HEK293T (cell line): ENCODE measurements at regions not wholly inside any gene's neighbourhood (a gene's known extent, or its start where the extent isn't known, plus 50 kb on each side); places are given as distances from the start of the nearest gene placed in this dataset.

Experiments used
- ELF4 ChIP-seq: fragments of 450-650 bp; IDR thresholded peaks from 2 replicates; pipeline ENCODE4 v1.6.1; 2017; ENCODE audit warnings: antibody characterized with exemption
- FOXM1 ChIP-seq: fragments of 450-650 bp; IDR thresholded peaks from 2 replicates; pipeline ENCODE4 v1.6.1; 2017; ENCODE audit warnings: mild to moderate bottlenecking, borderline replicate concordance
- L3MBTL2 ChIP-seq: fragments of 450-650 bp; conservative IDR thresholded peaks from 2 replicates; pipeline ENCODE4 v1.6.1; 2016; ENCODE audit warnings: mild to moderate bottlenecking
- SP1 ChIP-seq: fragments of 450-650 bp; IDR thresholded peaks from 2 replicates; pipeline ENCODE4 v1.6.1; 2017
- TARDBP ChIP-seq: fragments of 450-650 bp; IDR thresholded peaks from 2 replicates; pipeline ENCODE4 v1.6.1; 2016

GRCh38 chr9:82216435-82216834 is 227.9 kb downstream of the SPATA31D1 start:
- TF ChIP-seq FOXM1 (no peak), L3MBTL2 (no peak), TARDBP (no peak), SP1 (no peak), ELF4 (no peak)
